COLO668 (cell line): ENCODE measurements at regions not wholly inside any gene's neighbourhood (a gene's known extent, or its start where the extent isn't known, plus 50 kb on each side); places are given as distances from the start of the nearest gene placed in this dataset.
A peak's percentile ranks its signal among the peaks of the same experiment; 100 is the strongest.
"Not testable (repeated sequence)": the region's sequence is repeated elsewhere in the genome, so short reads cannot be mapped to it uniquely, and the experiment has no call there.

Experiments used
- DNase-seq: peaks from one replicate; lab custom pipeline; 2025; ENCODE audit not compliant: unreplicated experiment; lab: John Stamatoyannopoulos, UW

DNA sequence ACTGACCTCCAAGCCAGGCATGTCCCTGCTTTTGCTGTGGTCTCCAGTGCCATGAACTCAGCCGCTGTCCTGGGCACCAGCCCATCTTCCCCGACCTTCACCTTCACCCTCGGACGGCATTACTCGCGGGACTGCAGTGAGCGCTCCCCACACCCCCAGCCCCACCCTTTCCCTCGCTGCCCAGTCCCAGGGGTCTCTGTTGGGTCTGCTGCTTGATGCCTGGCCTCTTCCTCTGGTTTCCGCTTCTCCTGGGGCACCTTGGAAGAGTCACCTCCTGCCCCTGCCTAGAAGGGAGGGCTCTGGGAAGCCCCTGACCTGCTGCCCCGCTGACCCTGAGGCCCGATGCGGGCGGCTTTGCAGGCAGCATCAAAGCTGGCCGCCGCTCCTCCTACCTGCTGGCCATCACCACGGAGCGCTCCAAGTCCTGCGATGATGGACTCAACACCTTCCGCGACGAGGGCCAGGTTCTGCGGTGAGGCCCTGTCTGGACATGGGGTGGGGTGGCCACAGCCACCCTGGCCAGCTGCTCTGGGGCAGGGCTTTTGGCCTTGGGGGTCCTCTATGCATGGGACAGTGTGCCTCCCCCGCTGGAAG, 102.3 kb downstream of the ZNF267 start:
- not testable (repeated sequence) for DNase-seq

DNA sequence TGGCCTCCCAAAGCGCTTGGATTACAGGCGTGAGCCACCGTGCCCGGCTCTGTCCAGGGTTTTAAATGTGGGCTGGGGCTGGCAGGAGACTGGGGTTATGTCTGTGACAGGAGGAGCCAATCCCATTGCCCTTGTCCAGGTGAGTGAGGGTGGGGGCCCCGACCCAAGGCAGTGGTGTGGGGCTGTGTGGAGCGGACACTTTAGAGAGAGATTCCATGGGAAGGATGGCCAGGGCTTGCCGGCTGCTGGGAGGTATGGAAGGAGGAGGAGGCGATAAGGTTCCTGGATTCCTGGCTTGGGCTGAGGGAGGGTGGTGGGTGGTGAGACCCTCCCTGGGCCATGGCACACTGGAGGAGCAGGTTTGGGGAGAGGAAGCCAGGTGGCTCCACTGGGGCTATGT, 104.9 kb downstream of the ZNF267 start:
- not testable (repeated sequence) for DNase-seq

DNA sequence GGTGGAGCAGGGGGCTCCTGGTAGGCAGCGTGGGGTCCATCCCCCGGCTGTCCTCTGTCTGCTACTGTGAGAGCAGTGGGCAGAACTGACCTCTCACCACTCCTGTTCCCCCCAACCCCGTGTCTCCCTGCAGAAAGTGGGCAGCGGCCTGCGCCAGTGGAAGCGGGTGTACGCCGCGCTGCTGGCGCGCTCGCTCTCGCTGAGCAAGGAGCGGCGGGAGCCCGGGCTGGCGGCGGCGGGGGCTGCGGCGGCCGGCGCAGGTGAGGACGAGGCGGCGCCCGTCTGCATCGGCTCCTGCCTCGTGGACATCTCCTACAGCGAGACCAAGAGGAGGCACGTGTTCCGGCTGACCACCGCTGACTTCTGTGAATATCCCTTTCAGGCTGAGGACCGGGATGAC, 108.1 kb downstream of the ZNF267 start:
- DNase-seq: not testable (repeated sequence)

DNA sequence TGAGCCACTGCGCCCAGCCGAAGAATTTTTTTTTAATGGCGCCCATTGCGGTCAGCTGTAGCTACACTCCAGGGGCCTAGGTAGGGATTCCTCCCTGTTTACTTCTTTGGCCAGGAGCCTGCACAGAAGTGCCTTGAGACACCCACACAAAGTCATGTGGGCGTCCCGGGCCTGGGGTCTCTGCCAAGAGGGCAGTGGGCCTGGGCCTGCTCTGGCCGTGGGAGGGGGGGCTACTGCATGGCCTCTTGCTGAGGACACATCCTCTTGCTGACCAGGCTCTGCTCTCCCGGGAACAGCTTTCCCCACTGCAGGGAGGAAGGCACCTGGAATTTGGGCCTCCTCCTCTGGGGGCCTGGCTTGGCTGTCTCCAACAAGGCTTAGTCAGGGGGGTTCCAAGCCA, 109.4 kb downstream of the ZNF267 start:
- DNase-seq: not testable (repeated sequence)

DNA sequence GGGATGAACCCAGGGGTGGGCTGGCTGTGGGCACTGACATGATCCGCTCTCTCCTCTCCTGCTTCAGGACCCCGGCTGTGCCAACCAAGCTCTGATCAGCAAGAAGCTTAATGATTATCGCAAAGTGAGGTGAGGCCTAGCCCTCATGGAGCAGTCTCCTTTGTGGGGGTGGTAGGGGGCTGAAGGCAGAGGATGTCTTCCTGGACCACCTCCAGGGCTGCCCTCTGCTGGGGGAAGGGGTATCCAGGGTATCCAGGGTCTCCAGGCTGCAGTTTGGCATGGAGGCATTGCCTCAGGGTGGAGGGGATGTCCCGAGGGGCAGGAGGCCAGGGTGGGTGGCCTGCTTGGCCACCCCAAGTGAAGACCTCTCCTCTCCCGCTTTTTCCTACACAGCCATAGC, 110.1 kb downstream of the ZNF267 start:
- DNase-seq: not testable (repeated sequence)

DNA sequence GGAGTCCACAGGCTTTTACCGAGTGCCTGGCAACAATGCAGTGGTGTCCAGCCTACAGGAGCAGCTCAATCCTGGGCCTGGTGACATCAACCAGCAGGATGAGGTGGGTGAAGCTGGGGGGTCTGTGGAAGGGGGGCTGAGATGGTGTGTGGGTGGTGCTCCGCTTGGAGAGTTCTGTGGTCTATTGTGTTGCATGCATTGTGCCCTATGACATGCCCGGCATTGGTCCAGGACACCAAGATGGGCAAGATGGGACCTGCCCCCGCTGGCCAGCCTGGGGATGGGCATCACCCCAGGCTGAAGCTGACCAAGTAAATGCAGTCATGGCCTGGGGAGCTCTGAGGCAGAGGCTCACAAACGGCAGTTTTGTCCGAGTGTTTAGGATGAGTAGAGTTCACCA, 113.3 kb downstream of the ZNF267 start:
- DNase-seq: not testable (repeated sequence)

DNA sequence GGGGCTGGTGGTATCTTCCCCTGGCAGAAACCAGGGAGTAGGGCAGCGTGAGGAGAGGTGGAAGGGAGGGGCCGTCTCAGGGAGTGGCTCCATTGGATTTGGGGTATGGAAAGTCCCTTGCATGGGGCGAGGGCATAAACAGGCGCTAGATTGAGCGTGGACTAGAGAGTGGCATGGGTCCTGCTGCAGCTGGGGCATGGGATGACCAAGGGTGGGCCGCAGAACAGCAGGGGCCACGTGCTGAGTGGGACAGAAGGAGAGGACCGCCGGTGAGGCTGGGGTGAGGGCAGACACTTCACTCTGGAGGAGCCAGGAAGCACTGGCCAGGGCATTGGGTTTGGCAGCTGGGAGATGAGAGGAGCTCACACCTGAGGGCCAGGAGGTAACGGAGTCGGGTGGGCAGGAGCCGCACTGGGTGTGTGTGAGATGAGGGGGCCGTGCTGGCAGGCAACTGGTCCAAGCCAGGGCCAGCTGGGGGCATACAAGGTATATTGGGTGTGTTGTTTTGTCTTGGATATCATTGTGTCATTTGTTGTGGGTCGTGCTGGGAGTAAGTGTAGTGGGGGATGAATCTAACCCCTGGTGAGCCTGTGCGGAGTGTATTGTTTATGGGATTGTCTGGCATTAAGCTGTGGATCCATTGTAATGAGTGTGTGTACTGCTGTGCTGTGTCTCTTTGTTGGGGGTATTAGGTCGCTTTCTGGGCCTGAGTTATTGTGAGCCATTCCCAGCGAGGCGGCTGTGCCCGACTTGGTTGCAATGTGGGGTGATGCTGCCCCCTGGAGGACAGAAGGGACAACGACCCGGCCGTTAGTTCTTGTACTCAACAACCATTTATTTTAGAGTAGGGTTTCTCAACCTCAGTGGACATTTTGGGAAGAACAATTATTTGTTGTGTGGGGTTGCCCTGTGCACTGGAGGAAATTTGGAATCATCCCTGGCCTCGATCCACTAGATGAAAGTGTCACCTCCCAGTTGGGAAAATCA, 115.3 kb downstream of the ZNF267 start:
- DNase-seq: not testable (repeated sequence)

DNA sequence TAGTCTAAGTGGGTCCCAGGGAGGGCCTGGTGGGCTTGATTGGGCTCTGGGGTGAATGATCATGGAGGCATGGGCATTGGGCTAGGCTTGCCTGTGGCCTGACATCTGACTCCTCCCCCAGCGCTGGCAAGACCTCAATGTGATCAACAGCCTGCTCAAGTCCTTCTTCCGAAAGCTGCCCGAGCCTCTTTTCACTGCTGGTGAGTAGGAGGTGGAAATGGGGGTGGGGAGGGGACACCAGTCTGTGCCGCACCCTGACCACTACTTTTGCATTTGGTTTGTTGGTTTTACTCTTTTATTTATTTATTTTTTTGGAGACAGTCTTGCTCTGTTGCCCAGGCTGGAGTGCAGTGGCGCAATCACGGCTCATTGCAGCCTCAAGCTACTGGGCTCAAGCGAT, 116.7 kb downstream of the ZNF267 start:
- not testable (repeated sequence) for DNase-seq

DNA sequence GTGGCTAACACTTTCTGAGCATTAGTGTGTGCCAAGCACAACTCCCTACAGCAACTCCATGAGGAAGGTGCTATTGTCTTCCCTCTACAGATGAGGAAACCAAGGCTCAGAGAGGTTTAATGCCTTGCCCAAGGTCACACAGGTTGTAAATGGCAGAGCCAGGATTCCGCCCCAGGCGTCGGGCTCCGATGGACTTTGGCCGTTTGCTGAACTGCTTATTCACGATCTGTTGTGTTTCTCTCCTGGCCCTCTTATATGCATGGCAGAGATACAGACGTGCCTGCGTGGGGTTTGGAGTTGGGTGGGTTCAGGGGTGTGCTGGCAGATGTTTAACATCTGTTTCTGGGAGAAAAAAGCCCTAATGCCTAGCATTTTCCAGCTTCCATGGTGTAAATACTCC, 117.4 kb downstream of the ZNF267 start:
- not testable (repeated sequence) for DNase-seq

DNA sequence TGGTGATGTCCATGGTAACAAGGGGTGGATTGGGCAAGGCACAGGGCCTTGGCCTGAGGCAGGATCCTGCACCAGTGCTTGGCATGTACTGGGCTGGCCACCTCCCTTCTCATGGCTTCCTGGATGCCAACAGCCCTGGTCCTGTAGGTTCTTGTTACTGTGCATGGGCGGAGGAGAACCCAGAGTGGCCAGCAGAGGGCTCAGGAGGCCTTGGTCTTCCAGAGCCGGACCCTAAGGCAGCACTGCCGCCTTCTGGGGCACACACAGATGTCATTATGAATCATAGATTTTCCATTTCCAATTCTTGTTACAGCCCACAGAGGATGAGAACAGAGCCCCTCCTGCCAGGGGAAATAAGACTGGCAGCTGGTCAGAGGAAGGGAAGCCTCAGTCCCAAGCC, 122.7 kb downstream of the ZNF267 start:
- DNase-seq: not testable (repeated sequence)

DNA sequence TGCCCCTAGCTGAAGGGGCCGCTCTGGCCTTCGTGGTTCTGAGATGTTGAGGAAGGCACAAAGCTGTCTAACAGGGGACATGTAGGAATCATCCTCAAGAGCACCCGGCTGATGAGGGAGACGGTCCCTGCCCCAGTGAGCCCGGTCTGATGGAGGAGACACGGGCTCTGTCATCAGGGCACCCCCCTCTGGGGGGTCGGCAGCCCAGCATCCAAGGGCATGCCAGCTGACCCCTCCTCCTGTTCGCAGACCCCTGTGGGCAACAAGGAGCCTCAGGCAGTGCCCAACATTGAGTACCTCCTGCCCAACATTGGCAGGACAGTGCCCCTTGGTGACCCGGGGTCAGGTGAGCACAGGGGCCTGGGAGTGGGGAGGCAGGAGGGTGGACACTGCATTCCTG, 128.9 kb downstream of the ZNF267 start:
- DNase-seq: not testable (repeated sequence)

DNA sequence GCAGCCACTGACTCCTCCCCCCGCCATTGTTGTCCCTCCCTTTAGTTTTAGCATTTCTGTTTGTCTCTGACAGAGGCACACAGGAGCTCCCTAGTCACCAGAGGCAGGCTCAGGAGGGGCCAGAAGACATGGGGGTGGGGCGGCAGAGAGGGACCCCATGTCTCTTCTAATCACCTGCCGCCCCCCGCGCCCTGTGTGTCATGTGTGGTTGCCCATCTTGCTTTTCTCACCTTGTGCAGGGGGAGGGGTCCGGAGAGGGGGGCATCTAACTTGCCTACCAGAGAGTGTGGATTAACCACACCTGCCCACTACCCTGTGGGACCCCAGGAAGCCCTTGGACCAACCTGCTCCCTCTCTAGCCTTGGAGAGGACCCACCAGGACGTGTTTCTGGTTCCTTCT, 130.2 kb downstream of the ZNF267 start:
- not testable (repeated sequence) for DNase-seq

DNA sequence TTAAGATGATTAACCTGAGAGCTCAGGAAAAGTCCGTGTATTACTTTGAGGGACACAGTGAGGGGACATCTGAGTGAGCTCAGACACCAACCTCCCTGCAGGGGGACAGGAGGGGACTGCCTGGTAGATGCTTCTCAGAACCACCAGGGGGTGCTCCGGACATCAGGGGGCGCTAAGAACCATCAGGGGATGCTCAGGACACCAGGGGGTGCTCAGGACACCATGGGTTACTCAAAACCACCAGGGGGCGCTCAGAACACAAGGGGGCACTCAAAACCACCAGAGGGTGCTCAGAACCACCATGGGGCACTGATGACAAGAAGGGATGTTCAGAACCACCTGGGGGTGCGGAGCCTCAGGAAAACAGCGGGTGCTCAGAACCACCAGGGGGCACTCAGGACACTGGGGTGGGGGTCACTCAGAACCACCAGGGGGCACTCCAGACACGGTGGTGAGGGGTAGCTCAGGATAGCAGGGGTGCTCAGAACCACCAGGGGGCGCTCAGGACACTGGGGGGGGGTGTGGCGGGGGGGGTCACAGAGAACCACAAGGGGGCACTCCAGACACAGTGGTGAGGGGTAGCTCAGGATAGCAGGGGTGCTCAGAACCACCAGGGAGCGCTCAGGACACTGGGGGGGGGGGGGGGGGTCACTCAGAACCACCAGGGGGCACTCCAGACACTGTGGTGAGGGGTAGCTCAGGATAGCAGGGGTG, 165.3 kb downstream of the ZNF267 start:
- DNase-seq: not testable (repeated sequence)

DNA sequence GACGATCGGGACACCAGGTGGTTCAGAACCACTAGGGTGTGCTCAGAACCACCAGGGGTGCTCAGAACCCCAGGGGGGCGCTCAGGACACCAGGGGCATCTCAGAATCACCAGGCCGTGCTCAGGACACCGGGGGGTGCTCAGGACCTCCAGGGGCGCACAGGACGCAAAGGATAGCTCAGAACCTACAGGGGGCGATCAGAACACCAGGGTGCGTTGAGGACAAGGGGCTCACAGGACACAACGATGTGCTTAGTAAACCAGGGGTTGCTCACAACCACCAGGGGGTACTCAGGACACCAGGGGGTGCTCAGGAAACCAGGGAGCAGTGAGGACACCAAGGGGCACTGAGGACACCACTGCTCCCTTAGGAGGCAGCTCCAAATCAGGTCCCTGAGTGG, 166.3 kb downstream of the ZNF267 start:
- not testable (repeated sequence) for DNase-seq

DNA sequence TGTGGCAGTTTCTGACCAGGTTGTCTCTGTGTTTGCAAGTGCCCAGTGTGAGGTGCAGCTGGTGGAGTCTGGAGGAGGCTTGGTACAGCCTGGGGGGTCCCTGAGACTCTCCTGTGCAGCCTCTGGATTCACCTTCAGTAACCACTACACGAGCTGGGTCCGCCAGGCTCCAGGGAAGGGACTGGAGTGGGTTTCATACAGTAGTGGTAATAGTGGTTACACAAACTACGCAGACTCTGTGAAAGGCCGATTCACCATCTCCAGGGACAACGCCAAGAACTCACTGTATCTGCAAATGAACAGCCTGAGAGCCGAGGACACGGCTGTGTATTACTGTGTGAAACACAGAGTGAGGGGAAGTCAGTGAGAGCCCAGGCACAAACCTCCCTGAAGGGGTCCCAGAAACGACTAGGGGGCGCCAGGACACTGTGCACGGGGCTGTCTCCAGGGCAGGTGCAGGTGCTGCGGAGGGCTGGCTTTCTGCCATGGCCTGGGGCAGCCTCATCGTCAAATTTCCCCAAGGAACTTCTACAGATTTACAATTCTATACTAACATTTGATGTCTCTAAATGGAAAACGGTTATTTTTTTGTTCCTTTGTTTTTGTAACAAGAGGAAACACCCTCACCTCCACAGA, 187.0 kb upstream of the TP53TG3D start:
- not testable (repeated sequence) for DNase-seq

DNA sequence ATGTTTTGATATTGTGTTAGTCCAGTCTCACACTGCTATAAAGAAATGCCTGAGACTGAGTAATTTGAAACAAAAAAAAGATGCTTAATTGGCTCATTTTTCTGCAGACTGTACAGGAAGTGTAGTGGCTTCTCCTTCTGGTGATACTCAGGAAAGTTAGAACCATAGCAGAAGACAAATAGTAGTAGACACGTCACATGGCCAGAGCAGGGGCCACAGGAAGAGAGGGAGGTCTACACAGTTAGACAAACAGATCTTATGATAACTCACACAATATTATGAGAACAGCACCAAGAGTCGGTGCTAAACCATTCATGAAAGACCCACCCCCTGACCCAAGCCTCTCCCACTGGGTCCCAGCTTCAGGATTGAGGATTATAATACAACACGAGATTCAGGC, 181.5 kb upstream of the TP53TG3D start:
- not testable (repeated sequence) for DNase-seq

DNA sequence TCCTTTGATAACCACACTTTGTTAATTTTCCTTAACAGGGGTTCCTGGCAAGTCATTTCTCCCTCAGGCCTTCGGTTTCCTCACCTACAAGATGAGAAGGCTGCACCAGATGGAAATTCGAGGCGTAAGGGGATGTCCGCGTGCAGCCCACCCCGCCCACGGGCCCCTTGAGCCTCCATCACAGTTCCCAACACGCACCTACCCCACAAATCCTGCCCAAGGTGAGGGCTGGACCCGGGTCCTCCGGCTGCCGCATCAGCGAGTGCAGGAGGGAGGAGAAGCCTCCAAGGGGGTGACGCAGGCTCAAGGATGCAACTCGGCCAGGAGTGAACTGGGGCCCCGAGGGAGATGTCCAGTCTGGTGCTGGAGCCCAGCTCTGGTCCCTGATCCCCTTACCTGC, 169.2 kb upstream of the TP53TG3D start:
- not testable (repeated sequence) for DNase-seq

DNA sequence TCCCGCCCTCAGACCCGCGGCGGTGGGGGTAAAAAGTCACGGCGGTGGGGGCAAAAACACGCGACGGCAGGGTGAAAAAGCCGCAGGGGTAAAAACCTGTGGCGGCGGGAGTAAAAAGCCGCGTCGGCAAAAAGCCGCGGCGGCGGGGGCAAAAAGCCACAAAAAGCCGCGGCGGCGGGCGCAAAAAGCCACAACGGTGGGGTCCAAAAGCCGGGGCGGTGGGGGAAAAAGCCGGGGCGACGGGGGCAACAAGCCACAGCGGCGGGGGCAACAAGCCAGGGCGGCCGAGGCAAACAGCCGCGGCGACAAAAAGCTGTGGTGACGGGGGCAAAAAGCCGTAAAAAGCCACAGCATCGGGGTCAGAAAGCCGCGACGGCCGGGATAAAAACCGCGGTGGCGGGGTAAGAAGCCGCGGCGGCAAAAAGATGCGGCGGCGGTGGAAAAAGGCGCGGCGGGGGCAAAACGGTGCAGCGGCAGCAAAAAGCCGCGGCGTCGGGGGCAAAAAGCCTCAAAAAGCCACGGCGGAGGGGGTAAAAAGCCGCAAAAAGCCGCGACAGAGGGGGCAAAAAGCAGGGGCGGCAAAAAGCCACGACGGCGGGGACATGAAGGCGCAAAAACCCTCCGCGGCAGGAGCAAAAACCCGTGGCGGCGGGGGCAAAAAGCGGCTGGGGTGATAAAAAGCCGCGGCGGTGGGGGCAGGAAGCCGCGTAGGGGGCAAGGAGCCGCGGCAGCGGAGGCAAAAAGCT, 168.3 kb upstream of the TP53TG3D start:
- DNase-seq: peak; percentile 18

DNA sequence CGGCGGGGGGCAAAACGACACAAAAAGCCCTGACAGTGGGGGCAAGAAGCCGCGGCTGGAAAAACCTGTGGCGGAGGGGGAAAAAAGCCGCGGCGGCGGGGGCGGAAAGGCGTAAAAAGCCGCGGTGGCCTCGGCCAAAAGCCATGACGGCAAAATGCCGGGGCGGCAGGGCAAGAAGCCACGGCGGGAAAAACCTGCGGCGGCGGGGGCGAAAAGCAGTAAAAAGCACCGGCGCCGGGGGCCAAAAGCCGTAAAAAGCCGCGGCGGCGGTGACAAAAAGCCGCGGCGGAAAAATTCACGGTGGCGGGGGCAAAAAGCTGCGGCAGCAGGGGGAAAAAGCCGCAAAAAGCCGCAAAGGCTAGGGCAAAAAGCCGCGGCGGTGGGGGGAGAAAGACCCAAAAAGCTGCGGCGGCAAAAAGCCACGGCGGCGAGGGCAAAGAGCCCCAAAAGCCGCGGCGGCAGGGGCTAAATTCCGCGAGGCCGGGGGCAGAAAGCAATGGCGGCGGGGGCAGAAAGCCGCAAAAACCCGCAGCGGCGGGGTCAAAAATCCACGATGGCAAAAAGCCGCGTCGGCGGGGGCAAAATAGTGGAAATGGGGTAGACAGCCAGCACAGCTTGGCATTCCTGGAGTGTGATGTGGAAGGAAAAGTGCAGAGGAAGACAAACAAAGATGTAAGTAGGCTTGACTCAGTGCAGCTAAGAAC, 167.5 kb upstream of the TP53TG3D start:
- peak; percentile 47 for DNase-seq

DNA sequence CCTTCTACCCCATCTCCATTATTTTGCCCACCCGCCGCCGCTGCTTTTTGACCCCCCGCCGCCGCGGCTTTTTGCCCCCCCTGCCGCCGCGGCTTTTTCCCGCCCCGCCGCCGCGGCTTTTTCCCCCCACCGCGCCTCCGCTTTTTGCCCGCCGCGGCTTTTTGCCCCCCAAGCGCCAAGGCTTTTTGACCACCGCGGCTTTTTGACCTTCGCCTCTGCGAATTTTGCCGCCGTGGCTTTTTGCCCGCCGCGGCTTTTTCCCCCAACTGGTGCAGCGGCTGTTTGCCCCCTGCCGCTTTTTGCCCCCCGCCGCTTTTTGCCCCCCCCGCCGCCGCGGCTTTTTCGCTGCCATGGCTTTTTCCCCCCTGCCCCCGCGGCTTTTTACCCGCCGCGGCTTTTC, 137.5 kb upstream of the TP53TG3D start:
- peak; percentile 36 for DNase-seq
